ENCODE measurements at regions not wholly inside any gene's neighbourhood (a gene's known extent, or its start where the extent isn't known, plus 50 kb on each side); places are given as distances from the start of the nearest gene placed in this dataset.

- H4K91ac ChIP-seq (ENCODE audit: low read depth, low read length): no peak overlapping the region
- no peak overlapping the region for H3K9ac ChIP-seq (ENCODE audit: low read length)
- no peaks in the 10 kb centered on the region for H3K36me3 ChIP-seq (ENCODE audit: control insufficient read depth in 1 of 2, insufficient read depth in 2 of 2, low read length in 2 of 2)
- no peak overlapping the region for H4K12ac ChIP-seq (ENCODE audit: low read depth, low read length)
- no peak overlapping the region for H2AK5ac ChIP-seq (ENCODE audit: low read length)
- H2BK120ac ChIP-seq (ENCODE audit: insufficient read depth, low read length, poor library complexity): no peak overlapping the region
- H3K23ac ChIP-seq (ENCODE audit: low read length): no peak overlapping the region
- no peaks in the 10 kb centered on the region for H3K79me2 ChIP-seq (ENCODE audit: control insufficient read depth, insufficient read depth, low read length, poor library complexity)
- no peak for DNase-seq
- no peak overlapping the region for H3K4me2 ChIP-seq (ENCODE audit: low read length)
- H3K27me3 ChIP-seq (ENCODE audit: insufficient read depth, low read length): no peaks in the 10 kb centered on the region
- no peak overlapping the region for H2BK5ac ChIP-seq (ENCODE audit: low read depth, low read length, poor library complexity)
- no peak overlapping the region for H2AFZ ChIP-seq (ENCODE audit: insufficient read depth, low read length, poor library complexity)
- no peak overlapping the region for H3K14ac ChIP-seq (ENCODE audit: low read length)
- no peak overlapping the region for H3K18ac ChIP-seq (ENCODE audit: low read length)
- no peaks in the 10 kb centered on the region for H3K9me3 ChIP-seq (ENCODE audit: insufficient read depth, low read depth, low read length)
- H4K8ac ChIP-seq (ENCODE audit: low read depth, low read length): no peak overlapping the region
- H3K27ac ChIP-seq (ENCODE audit: low read depth, low read length): no peak overlapping the region
- H3K4me3 ChIP-seq (ENCODE audit: low read depth, low read length): no peak overlapping the region
- no peaks in the 10 kb centered on the region for H3K4me1 ChIP-seq (ENCODE audit: control insufficient read depth in 1 of 2, insufficient read depth in 2 of 2, low read length in 2 of 2)
- no peak overlapping the region for H2BK12ac ChIP-seq (ENCODE audit: low read length)
- H3K79me1 ChIP-seq (ENCODE audit: low read length): no peaks in the 10 kb centered on the region
- H3K4ac ChIP-seq (ENCODE audit: low read depth, low read length): no peak overlapping the region
Observed at GRCh38 chr21:20083336-20083735, 914.9 kb upstream of the NCAM2 start.

- Histone ChIP-seq H3K27ac (ENCODE audit: low read depth, low read length) (no peak overlapping the region), H3K79me2 (ENCODE audit: control insufficient read depth, insufficient read depth, low read length, poor library complexity) (no peaks in the 10 kb centered on the region), H2AFZ (ENCODE audit: insufficient read depth, low read length, poor library complexity) (no peak overlapping the region), H3K9ac (ENCODE audit: low read length) (no peak overlapping the region), H4K12ac (ENCODE audit: low read depth, low read length) (no peak overlapping the region), H3K27me3 (ENCODE audit: insufficient read depth, low read length) (no peaks in the 10 kb centered on the region), H4K8ac (ENCODE audit: low read depth, low read length) (no peak overlapping the region), H3K4me2 (ENCODE audit: low read length) (no peak overlapping the region), H4K91ac (ENCODE audit: low read depth, low read length) (no peak overlapping the region), H3K14ac (ENCODE audit: low read length) (no peak overlapping the region), H2BK120ac (ENCODE audit: insufficient read depth, low read length, poor library complexity) (no peak overlapping the region), H3K9me3 (ENCODE audit: insufficient read depth, low read depth, low read length) (no peaks in the 10 kb centered on the region), H2BK5ac (ENCODE audit: low read depth, low read length, poor library complexity) (no peak overlapping the region), H3K4me3 (ENCODE audit: low read depth, low read length) (no peak overlapping the region), H3K23ac (ENCODE audit: low read length) (no peak overlapping the region), H3K79me1 (ENCODE audit: low read length) (no peaks in the 10 kb centered on the region), H3K4ac (ENCODE audit: low read depth, low read length) (no peak overlapping the region), H3K18ac (ENCODE audit: low read length) (no peak overlapping the region), H2BK12ac (ENCODE audit: low read length) (no peak overlapping the region), H3K4me1 (ENCODE audit: control insufficient read depth in 1 of 2, insufficient read depth in 2 of 2, low read length in 2 of 2) (no peaks in the 10 kb centered on the region), H3K36me3 (ENCODE audit: control insufficient read depth in 1 of 2, insufficient read depth in 2 of 2, low read length in 2 of 2) (no peaks in the 10 kb centered on the region), H2AK5ac (ENCODE audit: low read length) (no peak overlapping the region)
- no peak for DNase-seq
Observed at GRCh38 chr21:20083925-20084324, 914.3 kb upstream of the NCAM2 start.

- no peak overlapping the region for H4K8ac ChIP-seq (ENCODE audit: low read depth, low read length)
- H2BK12ac ChIP-seq (ENCODE audit: low read length): no peak overlapping the region
- H2AK5ac ChIP-seq (ENCODE audit: low read length): no peak overlapping the region
- H3K79me2 ChIP-seq (ENCODE audit: control insufficient read depth, insufficient read depth, low read length, poor library complexity): no peaks in the 10 kb centered on the region
- H3K27me3 ChIP-seq (ENCODE audit: insufficient read depth, low read length): no peaks in the 10 kb centered on the region
- no peak overlapping the region for H3K4me3 ChIP-seq (ENCODE audit: low read depth, low read length)
- H3K14ac ChIP-seq (ENCODE audit: low read length): no peak overlapping the region
- H2BK5ac ChIP-seq (ENCODE audit: low read depth, low read length, poor library complexity): no peak overlapping the region
- H3K9me3 ChIP-seq (ENCODE audit: insufficient read depth, low read depth, low read length): no peaks in the 10 kb centered on the region
- H3K23ac ChIP-seq (ENCODE audit: low read length): no peak overlapping the region
- no peak overlapping the region for H4K12ac ChIP-seq (ENCODE audit: low read depth, low read length)
- no peak overlapping the region for H3K27ac ChIP-seq (ENCODE audit: low read depth, low read length)
- H3K36me3 ChIP-seq (ENCODE audit: control insufficient read depth in 1 of 2, insufficient read depth in 2 of 2, low read length in 2 of 2): no peaks in the 10 kb centered on the region
- H3K4ac ChIP-seq (ENCODE audit: low read depth, low read length): no peak overlapping the region
- H3K4me2 ChIP-seq (ENCODE audit: low read length): no peak overlapping the region
- no peak overlapping the region for H3K18ac ChIP-seq (ENCODE audit: low read length)
- no peak overlapping the region for H2BK120ac ChIP-seq (ENCODE audit: insufficient read depth, low read length, poor library complexity)
- no peaks in the 10 kb centered on the region for H3K4me1 ChIP-seq (ENCODE audit: control insufficient read depth in 1 of 2, insufficient read depth in 2 of 2, low read length in 2 of 2)
- WGBS (ENCODE audit: extremely low coverage, insufficient coverage, insufficient read length): no CpG with 5 or more reads among the region's 3 CpGs
- H3K9ac ChIP-seq (ENCODE audit: low read length): no peak overlapping the region
- no peaks in the 10 kb centered on the region for H3K79me1 ChIP-seq (ENCODE audit: low read length)
- H2AFZ ChIP-seq (ENCODE audit: insufficient read depth, low read length, poor library complexity): no peak overlapping the region
- DNase-seq: no peak
- no peak overlapping the region for H4K91ac ChIP-seq (ENCODE audit: low read depth, low read length)
Observed at GRCh38 chr21:20086508-20086907, 911.7 kb upstream of the NCAM2 start.

- Histone ChIP-seq H4K91ac (ENCODE audit: low read depth, low read length) (no peak overlapping the region), H3K4me2 (ENCODE audit: low read length) (no peak overlapping the region), H3K27ac (ENCODE audit: low read depth, low read length) (no peak overlapping the region), H2BK120ac (ENCODE audit: insufficient read depth, low read length, poor library complexity) (no peak overlapping the region), H3K4me3 (ENCODE audit: low read depth, low read length) (no peak overlapping the region), H3K9me3 (ENCODE audit: insufficient read depth, low read depth, low read length) (no peaks in the 10 kb centered on the region), H4K12ac (ENCODE audit: low read depth, low read length) (no peak overlapping the region), H4K8ac (ENCODE audit: low read depth, low read length) (no peak overlapping the region), H2BK12ac (ENCODE audit: low read length) (no peak overlapping the region), H3K79me1 (ENCODE audit: low read length) (no peaks in the 10 kb centered on the region), H3K18ac (ENCODE audit: low read length) (no peak overlapping the region), H3K4ac (ENCODE audit: low read depth, low read length) (no peak overlapping the region), H2BK5ac (ENCODE audit: low read depth, low read length, poor library complexity) (no peak overlapping the region), H3K27me3 (ENCODE audit: insufficient read depth, low read length) (no peaks in the 10 kb centered on the region), H3K36me3 (ENCODE audit: control insufficient read depth in 1 of 2, insufficient read depth in 2 of 2, low read length in 2 of 2) (no peaks in the 10 kb centered on the region), H3K9ac (ENCODE audit: low read length) (no peak overlapping the region), H3K79me2 (ENCODE audit: control insufficient read depth, insufficient read depth, low read length, poor library complexity) (no peaks in the 10 kb centered on the region), H3K14ac (ENCODE audit: low read length) (no peak overlapping the region), H2AFZ (ENCODE audit: insufficient read depth, low read length, poor library complexity) (no peak overlapping the region), H2AK5ac (ENCODE audit: low read length) (no peak overlapping the region), H3K23ac (ENCODE audit: low read length) (no peak overlapping the region), H3K4me1 (ENCODE audit: control insufficient read depth in 1 of 2, insufficient read depth in 2 of 2, low read length in 2 of 2) (no peaks in the 10 kb centered on the region)
- no peak for DNase-seq
- WGBS (ENCODE audit: extremely low coverage, insufficient coverage, insufficient read length): no CpG with 5 or more reads among the region's 2 CpGs
Observed at GRCh38 chr21:20106368-20106767, 891.8 kb upstream of the NCAM2 start.

- Histone ChIP-seq H3K4ac (ENCODE audit: low read depth, low read length) (no peak overlapping the region), H3K79me2 (ENCODE audit: control insufficient read depth, insufficient read depth, low read length, poor library complexity) (no peaks in the 10 kb centered on the region), H3K27ac (ENCODE audit: low read depth, low read length) (no peak overlapping the region), H2BK12ac (ENCODE audit: low read length) (no peak overlapping the region), H2BK120ac (ENCODE audit: insufficient read depth, low read length, poor library complexity) (no peak overlapping the region), H2BK5ac (ENCODE audit: low read depth, low read length, poor library complexity) (no peak overlapping the region), H3K9me3 (ENCODE audit: insufficient read depth, low read depth, low read length) (no peaks in the 10 kb centered on the region), H3K9ac (ENCODE audit: low read length) (no peak overlapping the region), H4K8ac (ENCODE audit: low read depth, low read length) (no peak overlapping the region), H3K27me3 (ENCODE audit: insufficient read depth, low read length) (no peaks in the 10 kb centered on the region), H3K36me3 (ENCODE audit: control insufficient read depth in 1 of 2, insufficient read depth in 2 of 2, low read length in 2 of 2) (no peaks in the 10 kb centered on the region), H3K14ac (ENCODE audit: low read length) (no peak overlapping the region), H2AFZ (ENCODE audit: insufficient read depth, low read length, poor library complexity) (no peak overlapping the region), H3K79me1 (ENCODE audit: low read length) (no peaks in the 10 kb centered on the region), H2AK5ac (ENCODE audit: low read length) (no peak overlapping the region), H3K4me3 (ENCODE audit: low read depth, low read length) (no peak overlapping the region), H3K23ac (ENCODE audit: low read length) (no peak overlapping the region), H3K18ac (ENCODE audit: low read length) (no peak overlapping the region), H3K4me2 (ENCODE audit: low read length) (no peak overlapping the region), H4K91ac (ENCODE audit: low read depth, low read length) (no peak overlapping the region), H4K12ac (ENCODE audit: low read depth, low read length) (no peak overlapping the region), H3K4me1 (ENCODE audit: control insufficient read depth in 1 of 2, insufficient read depth in 2 of 2, low read length in 2 of 2) (no peaks in the 10 kb centered on the region)
- DNase-seq: no peak
- no CpG with 5 or more reads among the region's 1 CpG for WGBS (ENCODE audit: extremely low coverage, insufficient coverage, insufficient read length)
Observed at GRCh38 chr21:20108016-20108415, 890.2 kb upstream of the NCAM2 start.
